ENCODE measurements at regions not wholly inside any gene's neighbourhood (a gene's known extent, or its start where the extent isn't known, plus 50 kb on each side); places are given as distances from the start of the nearest gene placed in this dataset.

DNA sequence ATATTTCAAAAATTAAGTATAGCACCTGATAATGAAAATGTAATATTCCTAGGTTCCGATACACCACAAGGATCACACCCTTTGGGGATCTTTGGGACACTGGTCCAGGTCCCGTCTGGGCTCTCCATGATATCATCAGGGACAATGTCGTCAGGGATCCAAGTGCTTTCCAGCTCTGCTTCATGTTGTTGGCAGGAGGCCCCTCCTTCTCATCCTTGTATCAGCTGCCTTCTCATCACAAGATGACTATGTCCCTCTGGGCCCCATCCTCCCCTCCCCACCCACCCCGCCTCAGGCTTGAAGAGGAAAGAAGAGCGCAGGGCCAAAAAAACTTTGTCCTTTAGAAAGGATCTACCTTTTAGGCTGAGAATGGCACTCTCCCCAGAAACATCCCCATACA lies 128.3 kb upstream of the KLF3 start:
- no peaks in the 10 kb centered on the region for H3K27me3 ChIP-seq (ENCODE audit: insufficient read depth, low read length)
- no peak overlapping the region for H2AFZ ChIP-seq (ENCODE audit: low read length)
- no peak overlapping the region for H3K9ac ChIP-seq (ENCODE audit: low read length)
- no peak overlapping the region for H3K27ac ChIP-seq (ENCODE audit: low read depth, low read length, poor library complexity, severe bottlenecking)
- no peaks in the 10 kb centered on the region for H3K4me1 ChIP-seq (ENCODE audit: insufficient read depth, low read length, severe bottlenecking)
- no peaks in the 10 kb centered on the region for H3K9me3 ChIP-seq (ENCODE audit: low read length)
- H3K9me2 ChIP-seq (ENCODE audit: low read depth, low read length) = no peaks in the 10 kb centered on the region
- no peaks in the 10 kb centered on the region for H3K36me3 ChIP-seq (ENCODE audit: insufficient read depth, low read length)
- no peaks in the 10 kb centered on the region for H3F3A ChIP-seq (ENCODE audit: insufficient read depth, low read length)
- no peak overlapping the region for H3K4me2 ChIP-seq (ENCODE audit: low read length)
- no peaks in the 10 kb centered on the region for H3K79me2 ChIP-seq (ENCODE audit: insufficient read depth, low read length)
- TF ChIP-seq, protein P1, sequence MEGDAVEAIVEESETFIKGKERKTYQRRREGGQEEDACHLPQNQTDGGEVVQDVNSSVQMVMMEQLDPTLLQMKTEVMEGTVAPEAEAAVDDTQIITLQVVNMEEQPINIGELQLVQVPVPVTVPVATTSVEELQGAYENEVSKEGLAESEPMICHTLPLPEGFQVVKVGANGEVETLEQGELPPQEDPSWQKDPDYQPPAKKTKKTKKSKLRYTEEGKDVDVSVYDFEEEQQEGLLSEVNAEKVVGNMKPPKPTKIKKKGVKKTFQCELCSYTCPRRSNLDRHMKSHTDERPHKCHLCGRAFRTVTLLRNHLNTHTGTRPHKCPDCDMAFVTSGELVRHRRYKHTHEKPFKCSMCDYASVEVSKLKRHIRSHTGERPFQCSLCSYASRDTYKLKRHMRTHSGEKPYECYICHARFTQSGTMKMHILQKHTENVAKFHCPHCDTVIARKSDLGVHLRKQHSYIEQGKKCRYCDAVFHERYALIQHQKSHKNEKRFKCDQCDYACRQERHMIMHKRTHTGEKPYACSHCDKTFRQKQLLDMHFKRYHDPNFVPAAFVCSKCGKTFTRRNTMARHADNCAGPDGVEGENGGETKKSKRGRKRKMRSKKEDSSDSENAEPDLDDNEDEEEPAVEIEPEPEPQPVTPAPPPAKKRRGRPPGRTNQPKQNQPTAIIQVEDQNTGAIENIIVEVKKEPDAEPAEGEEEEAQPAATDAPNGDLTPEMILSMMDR (IDR thresholded peaks at IDR 0.05; ENCODE audit: low read length) = no peak
- H3K4me3 ChIP-seq (ENCODE audit: low read depth, low read length, poor library complexity, severe bottlenecking) = no peak overlapping the region
- H4K20me1 ChIP-seq (ENCODE audit: insufficient read depth, low read length) = no peaks in the 10 kb centered on the region

DNA sequence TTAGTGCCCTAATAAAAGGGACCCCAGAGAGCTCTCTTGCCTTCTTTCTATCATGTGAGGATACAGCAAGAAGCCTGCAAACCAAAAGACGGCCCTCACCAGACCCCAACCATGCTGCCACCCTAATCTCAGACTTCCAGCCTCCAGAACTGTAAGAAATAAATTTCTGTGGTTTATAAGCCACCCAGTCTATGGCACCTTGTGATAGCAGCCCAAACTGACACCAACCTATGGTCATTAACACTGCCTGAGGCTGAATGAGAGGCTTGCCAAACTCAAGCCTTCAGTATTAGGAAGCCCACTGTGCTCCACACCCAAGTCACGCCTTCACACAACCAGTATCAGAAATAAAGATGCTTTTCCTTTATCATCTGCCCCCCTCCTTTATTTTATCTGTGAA lies 127.3 kb upstream of the KLF3 start:
- Histone ChIP-seq H3K27me3 (ENCODE audit: insufficient read depth, low read length) (no peaks in the 10 kb centered on the region), H4K20me1 (ENCODE audit: insufficient read depth, low read length) (no peaks in the 10 kb centered on the region), H3K27ac (ENCODE audit: low read depth, low read length, poor library complexity, severe bottlenecking) (no peak overlapping the region), H3K36me3 (ENCODE audit: insufficient read depth, low read length) (no peaks in the 10 kb centered on the region), H3K4me2 (ENCODE audit: low read length) (no peak overlapping the region), H3K9ac (ENCODE audit: low read length) (no peak overlapping the region), H3K9me2 (ENCODE audit: low read depth, low read length) (no peaks in the 10 kb centered on the region), H3K79me2 (ENCODE audit: insufficient read depth, low read length) (no peaks in the 10 kb centered on the region), H3K4me1 (ENCODE audit: insufficient read depth, low read length, severe bottlenecking) (no peaks in the 10 kb centered on the region), H3K9me3 (ENCODE audit: low read length) (no peaks in the 10 kb centered on the region), H3F3A (ENCODE audit: insufficient read depth, low read length) (no peaks in the 10 kb centered on the region), H2AFZ (ENCODE audit: low read length) (no peak overlapping the region), H3K4me3 (ENCODE audit: low read depth, low read length, poor library complexity, severe bottlenecking) (no peak overlapping the region)
- no peak for TF ChIP-seq EZH2 (IDR thresholded peaks at IDR 0.05; ENCODE audit: borderline replicate concordance, low read length)
- TF ChIP-seq, protein P1 (IDR thresholded peaks at IDR 0.05; ENCODE audit: low read length) = no peak

DNA sequence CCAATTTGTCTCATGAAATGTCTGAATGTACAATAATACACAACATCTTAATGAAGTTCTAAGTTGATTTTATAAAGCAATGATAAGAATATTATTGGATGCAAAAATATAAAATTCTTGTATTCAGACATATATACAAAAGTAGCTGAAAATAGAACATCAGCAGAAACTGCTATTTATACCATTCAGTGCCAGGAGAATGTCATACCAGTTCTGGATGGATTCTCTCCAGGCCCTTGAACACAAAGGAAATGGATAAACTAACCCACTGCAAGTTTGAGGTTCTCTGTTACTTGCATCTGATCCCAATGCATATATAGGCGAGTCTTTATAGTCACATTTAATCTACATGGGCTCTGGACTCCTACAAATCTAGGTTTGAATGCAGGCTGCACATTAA lies 126.3 kb upstream of the KLF3 start:
- Histone ChIP-seq H3K27ac (ENCODE audit: low read depth, low read length, poor library complexity, severe bottlenecking) (no peak overlapping the region), H4K20me1 (ENCODE audit: insufficient read depth, low read length) (no peaks in the 10 kb centered on the region)

More for the DNA sequence above, 126.3 kb upstream of the KLF3 start:
- Histone ChIP-seq H3K4me3 (ENCODE audit: low read depth, low read length, poor library complexity, severe bottlenecking) (no peak overlapping the region), H3K79me2 (ENCODE audit: insufficient read depth, low read length) (no peaks in the 10 kb centered on the region), H3K4me2 (ENCODE audit: low read length) (no peak overlapping the region), H3K27me3 (ENCODE audit: insufficient read depth, low read length) (no peaks in the 10 kb centered on the region), H3K9ac (ENCODE audit: low read length) (no peak overlapping the region), H3K9me3 (ENCODE audit: low read length) (no peaks in the 10 kb centered on the region), H3K9me2 (ENCODE audit: low read depth, low read length) (no peaks in the 10 kb centered on the region), H3F3A (ENCODE audit: insufficient read depth, low read length) (no peaks in the 10 kb centered on the region), H3K36me3 (ENCODE audit: insufficient read depth, low read length) (no peaks in the 10 kb centered on the region), H2AFZ (ENCODE audit: low read length) (no peak overlapping the region), H3K4me1 (ENCODE audit: insufficient read depth, low read length, severe bottlenecking) (no peaks in the 10 kb centered on the region)
- TF ChIP-seq, protein P1 (IDR thresholded peaks at IDR 0.05; ENCODE audit: low read length) = no peak
- no peak for TF ChIP-seq EZH2 (IDR thresholded peaks at IDR 0.05; ENCODE audit: borderline replicate concordance, low read length)

All from OCI-LY1 (cell line).